ENCODE measurements at regions not wholly inside any gene's neighbourhood (a gene's known extent, or its start where the extent isn't known, plus 50 kb on each side); places are given as distances from the start of the nearest gene placed in this dataset.

DNA sequence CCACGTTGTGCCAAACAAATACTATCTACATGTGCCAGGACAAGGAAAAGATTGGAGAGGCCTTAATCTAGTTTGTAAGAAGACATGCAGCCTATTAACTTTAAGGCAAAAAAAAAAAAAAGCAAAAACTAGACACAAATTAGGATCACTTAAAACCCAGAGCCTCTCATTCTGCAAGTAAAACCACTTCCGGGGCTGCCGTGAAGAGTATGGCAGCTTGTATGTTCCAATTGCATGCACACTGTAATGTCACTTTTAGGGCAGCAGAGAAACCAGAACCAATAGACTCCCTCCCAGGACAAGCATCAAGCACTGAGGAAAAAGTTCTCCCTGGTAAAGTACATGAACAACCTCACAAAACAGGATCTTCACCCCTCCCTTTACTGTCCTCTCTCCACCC lies 70.6 kb downstream of the RSL24D1 start:
- Histone ChIP-seq H3K9me3 (ENCODE audit: control insufficient read depth in 3 of 3, low read length in 3 of 3) (no peaks in the 10 kb centered on the region), H3K4me1 (ENCODE audit: control insufficient read depth in 3 of 3, insufficient read depth in 3 of 3, low read length in 3 of 3) (no peaks in the 10 kb centered on the region), H3K27me3 (ENCODE audit: control insufficient read depth in 3 of 3, insufficient read depth in 3 of 3, low read length in 3 of 3) (no peaks in the 10 kb centered on the region), H3K9ac (ENCODE audit: low read depth in 1 of 3, low read length in 3 of 3) (no peak overlapping the region), H3K27ac (ENCODE audit: low read depth, low read length) (no peak overlapping the region), H3K36me3 (ENCODE audit: control insufficient read depth in 3 of 3, insufficient read depth in 3 of 3, low read length in 3 of 3) (no peaks in the 10 kb centered on the region), H3K4me3 (ENCODE audit: low read length in 3 of 3) (no peak overlapping the region)

DNA sequence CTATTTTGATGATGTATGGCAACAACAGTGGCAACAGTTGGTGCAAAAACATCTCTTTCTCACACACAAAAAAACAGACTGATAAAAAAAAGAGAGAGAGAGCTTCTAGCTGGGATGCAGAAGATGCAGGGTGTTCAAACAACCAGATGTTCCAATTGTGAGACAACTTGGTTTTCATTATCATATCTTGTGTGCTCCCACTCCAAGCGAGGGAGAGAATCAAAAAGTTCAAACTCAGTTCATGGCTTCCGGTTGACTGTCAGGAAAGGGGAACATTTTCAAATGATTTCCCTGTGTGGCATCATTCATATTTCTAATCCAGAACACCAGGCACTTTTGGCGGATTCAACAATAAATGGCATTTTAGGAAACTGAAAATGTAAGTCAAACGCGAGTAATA lies 72.1 kb downstream of the RSL24D1 start:
- Histone ChIP-seq H3K27me3 (ENCODE audit: control insufficient read depth in 3 of 3, insufficient read depth in 3 of 3, low read length in 3 of 3) (no peaks in the 10 kb centered on the region), H3K9me3 (ENCODE audit: control insufficient read depth in 3 of 3, low read length in 3 of 3) (no peaks in the 10 kb centered on the region), H3K9ac (ENCODE audit: low read depth in 1 of 3, low read length in 3 of 3) (no peak overlapping the region), H3K27ac (ENCODE audit: low read depth, low read length) (no peak overlapping the region), H3K4me1 (ENCODE audit: control insufficient read depth in 3 of 3, insufficient read depth in 3 of 3, low read length in 3 of 3) (no peaks in the 10 kb centered on the region), H3K36me3 (ENCODE audit: control insufficient read depth in 3 of 3, insufficient read depth in 3 of 3, low read length in 3 of 3) (no peaks in the 10 kb centered on the region), H3K4me3 (ENCODE audit: low read length in 3 of 3) (no peak overlapping the region)

DNA sequence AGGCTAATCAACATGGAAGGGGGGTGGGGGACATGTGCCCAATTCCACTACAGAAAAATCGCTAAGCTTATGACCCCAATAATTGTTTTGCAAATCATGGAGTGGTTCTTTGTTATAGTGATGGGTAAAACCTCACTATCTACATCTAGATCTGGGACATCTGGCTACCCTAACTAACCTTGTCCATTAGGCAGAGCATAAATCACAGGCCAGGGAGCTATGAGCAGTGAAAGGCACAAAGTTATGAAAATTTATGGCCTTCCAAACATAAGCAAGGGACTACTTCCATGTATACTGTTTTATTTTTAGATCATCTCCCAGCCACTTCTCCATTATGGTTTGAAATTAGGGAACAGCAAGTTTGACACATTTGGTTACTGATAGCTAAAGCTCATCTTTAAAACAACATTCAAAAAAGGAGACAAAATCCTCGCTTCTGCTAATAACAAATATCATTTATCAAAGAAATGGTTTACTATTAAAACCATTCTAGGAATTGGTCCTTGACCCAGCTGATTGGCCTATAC lies 78.3 kb downstream of the RSL24D1 start:
- Histone ChIP-seq H3K9ac (ENCODE audit: low read depth in 1 of 3, low read length in 3 of 3) (no peak overlapping the region), H3K4me3 (ENCODE audit: low read length in 3 of 3) (no peak overlapping the region), H3K4me1 (ENCODE audit: control insufficient read depth in 3 of 3, insufficient read depth in 3 of 3, low read length in 3 of 3) (no peaks in the 10 kb centered on the region), H3K27me3 (ENCODE audit: control insufficient read depth in 3 of 3, insufficient read depth in 3 of 3, low read length in 3 of 3) (no peaks in the 10 kb centered on the region), H3K27ac (ENCODE audit: low read depth, low read length) (no peak overlapping the region), H3K9me3 (ENCODE audit: control insufficient read depth in 3 of 3, low read length in 3 of 3) (no peaks in the 10 kb centered on the region), H3K36me3 (ENCODE audit: control insufficient read depth in 3 of 3, insufficient read depth in 3 of 3, low read length in 3 of 3) (no peaks in the 10 kb centered on the region)

DNA sequence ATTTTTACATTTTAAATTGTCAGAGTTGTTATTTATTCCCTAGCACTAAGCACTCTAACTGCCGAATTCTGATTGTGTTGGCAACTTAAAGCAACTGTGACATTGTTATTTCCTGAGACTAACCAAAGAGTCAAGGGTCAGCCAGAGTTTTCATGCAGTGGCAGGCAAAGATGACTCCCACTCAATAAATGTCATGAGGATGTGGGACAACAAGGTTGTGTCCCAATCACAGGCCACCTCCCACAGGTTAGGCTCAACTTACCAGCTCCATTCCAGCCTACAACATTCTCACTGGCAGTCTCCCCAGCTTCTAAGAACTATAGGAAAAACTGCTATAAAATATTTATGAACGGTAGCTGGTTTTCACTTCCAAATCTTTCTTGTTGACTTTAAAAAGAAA lies 80.1 kb downstream of the RSL24D1 start:
- H3K4me1 ChIP-seq (ENCODE audit: control insufficient read depth in 3 of 3, insufficient read depth in 3 of 3, low read length in 3 of 3): no peaks in the 10 kb centered on the region
- no peak overlapping the region for H3K4me3 ChIP-seq (ENCODE audit: low read length in 3 of 3)
- no peak overlapping the region for H3K9ac ChIP-seq (ENCODE audit: low read depth in 1 of 3, low read length in 3 of 3)
- no peak overlapping the region for H3K27ac ChIP-seq (ENCODE audit: low read depth, low read length)
- H3K9me3 ChIP-seq (ENCODE audit: control insufficient read depth in 3 of 3, low read length in 3 of 3): no peaks in the 10 kb centered on the region
- no peaks in the 10 kb centered on the region for H3K36me3 ChIP-seq (ENCODE audit: control insufficient read depth in 3 of 3, insufficient read depth in 3 of 3, low read length in 3 of 3)
- H3K27me3 ChIP-seq (ENCODE audit: control insufficient read depth in 3 of 3, insufficient read depth in 3 of 3, low read length in 3 of 3): no peaks in the 10 kb centered on the region

DNA sequence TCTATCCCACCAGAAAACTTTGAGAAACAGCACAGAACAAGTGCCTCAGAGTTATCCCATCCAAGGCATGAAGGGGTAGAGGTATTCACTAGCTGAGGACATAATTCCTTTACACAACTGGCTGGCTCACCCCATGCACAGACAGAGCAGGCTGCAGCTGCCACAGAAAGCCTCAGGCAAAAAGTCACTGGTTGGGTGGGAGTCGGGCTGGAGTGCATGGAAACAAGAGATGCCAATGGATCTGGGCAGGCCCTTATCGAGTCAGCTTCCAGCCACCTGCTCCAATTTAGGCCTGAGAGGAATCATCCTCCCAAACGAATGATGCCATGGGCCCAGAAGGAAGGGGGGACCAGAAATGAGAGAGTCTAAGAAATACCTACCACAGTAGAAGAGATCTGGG lies 83.0 kb downstream of the RSL24D1 start:
- Histone ChIP-seq H3K4me1 (ENCODE audit: control insufficient read depth in 3 of 3, insufficient read depth in 3 of 3, low read length in 3 of 3) (no peaks in the 10 kb centered on the region), H3K27me3 (ENCODE audit: control insufficient read depth in 3 of 3, insufficient read depth in 3 of 3, low read length in 3 of 3) (no peaks in the 10 kb centered on the region), H3K9ac (ENCODE audit: low read depth in 1 of 3, low read length in 3 of 3) (no peak overlapping the region), H3K36me3 (ENCODE audit: control insufficient read depth in 3 of 3, insufficient read depth in 3 of 3, low read length in 3 of 3) (no peaks in the 10 kb centered on the region), H3K4me3 (ENCODE audit: low read length in 3 of 3) (no peak overlapping the region), H3K27ac (ENCODE audit: low read depth, low read length) (no peak overlapping the region), H3K9me3 (ENCODE audit: control insufficient read depth in 3 of 3, low read length in 3 of 3) (no peaks in the 10 kb centered on the region)

DNA sequence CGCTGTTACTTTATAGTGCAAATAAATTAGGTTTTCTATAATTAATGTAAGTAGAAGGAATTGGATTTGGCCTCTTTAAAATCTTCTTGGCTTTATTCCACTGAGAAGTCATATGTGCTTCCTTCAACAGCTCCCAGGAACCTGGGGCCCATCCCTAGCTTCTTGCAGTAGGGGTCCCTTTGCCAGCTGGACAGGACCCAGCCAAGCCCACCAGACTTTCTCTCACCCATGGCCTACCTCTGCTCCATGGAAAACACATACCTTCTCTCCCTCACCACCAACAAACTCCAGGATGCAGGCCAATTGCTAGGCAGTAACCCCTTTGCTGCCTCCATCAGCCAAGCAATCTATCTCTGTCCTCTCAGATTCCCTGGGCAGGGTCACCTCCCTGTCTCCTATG lies 84.0 kb downstream of the RSL24D1 start:
- Histone ChIP-seq H3K9me3 (ENCODE audit: control insufficient read depth in 3 of 3, low read length in 3 of 3) (no peaks in the 10 kb centered on the region), H3K4me3 (ENCODE audit: low read length in 3 of 3) (no peak overlapping the region), H3K27ac (ENCODE audit: low read depth, low read length) (no peak overlapping the region), H3K9ac (ENCODE audit: low read depth in 1 of 3, low read length in 3 of 3) (no peak overlapping the region), H3K27me3 (ENCODE audit: control insufficient read depth in 3 of 3, insufficient read depth in 3 of 3, low read length in 3 of 3) (no peaks in the 10 kb centered on the region), H3K4me1 (ENCODE audit: control insufficient read depth in 3 of 3, insufficient read depth in 3 of 3, low read length in 3 of 3) (no peaks in the 10 kb centered on the region), H3K36me3 (ENCODE audit: control insufficient read depth in 3 of 3, insufficient read depth in 3 of 3, low read length in 3 of 3) (no peaks in the 10 kb centered on the region)

DNA sequence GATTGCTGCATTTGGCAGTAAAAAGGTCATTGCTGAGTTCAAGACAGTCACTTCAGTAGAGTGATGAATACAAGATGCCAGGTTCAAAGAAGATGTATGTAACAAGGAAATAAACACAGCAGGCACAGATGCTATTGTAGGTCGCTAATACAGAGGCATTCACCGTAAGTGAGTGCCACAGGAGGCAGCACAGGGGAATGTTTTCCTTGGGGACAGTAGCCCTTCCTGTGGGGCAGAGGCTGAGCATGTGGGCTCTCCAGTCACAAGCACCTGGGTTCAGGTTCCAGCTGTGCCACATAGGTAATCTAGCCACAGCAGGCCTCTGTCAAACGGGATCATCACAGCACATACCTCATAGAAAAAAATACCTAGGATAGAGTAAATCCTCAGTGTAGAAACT lies 86.3 kb downstream of the RSL24D1 start:
- no peaks in the 10 kb centered on the region for H3K27me3 ChIP-seq (ENCODE audit: control insufficient read depth in 3 of 3, insufficient read depth in 3 of 3, low read length in 3 of 3)
- peaks cover 0 to 4% (median 0%) of the 10 kb centered on the region in 3 donors for H3K4me1 ChIP-seq (ENCODE audit: control insufficient read depth in 3 of 3, insufficient read depth in 3 of 3, low read length in 3 of 3)
- no peaks in the 10 kb centered on the region for H3K36me3 ChIP-seq (ENCODE audit: control insufficient read depth in 3 of 3, insufficient read depth in 3 of 3, low read length in 3 of 3)
- H3K27ac ChIP-seq (ENCODE audit: low read depth, low read length): no peak overlapping the region
- H3K9ac ChIP-seq (ENCODE audit: low read depth in 1 of 3, low read length in 3 of 3): no peak overlapping the region
- H3K9me3 ChIP-seq (ENCODE audit: control insufficient read depth in 3 of 3, low read length in 3 of 3): no peaks in the 10 kb centered on the region
- no peak overlapping the region for H3K4me3 ChIP-seq (ENCODE audit: low read length in 3 of 3)

DNA sequence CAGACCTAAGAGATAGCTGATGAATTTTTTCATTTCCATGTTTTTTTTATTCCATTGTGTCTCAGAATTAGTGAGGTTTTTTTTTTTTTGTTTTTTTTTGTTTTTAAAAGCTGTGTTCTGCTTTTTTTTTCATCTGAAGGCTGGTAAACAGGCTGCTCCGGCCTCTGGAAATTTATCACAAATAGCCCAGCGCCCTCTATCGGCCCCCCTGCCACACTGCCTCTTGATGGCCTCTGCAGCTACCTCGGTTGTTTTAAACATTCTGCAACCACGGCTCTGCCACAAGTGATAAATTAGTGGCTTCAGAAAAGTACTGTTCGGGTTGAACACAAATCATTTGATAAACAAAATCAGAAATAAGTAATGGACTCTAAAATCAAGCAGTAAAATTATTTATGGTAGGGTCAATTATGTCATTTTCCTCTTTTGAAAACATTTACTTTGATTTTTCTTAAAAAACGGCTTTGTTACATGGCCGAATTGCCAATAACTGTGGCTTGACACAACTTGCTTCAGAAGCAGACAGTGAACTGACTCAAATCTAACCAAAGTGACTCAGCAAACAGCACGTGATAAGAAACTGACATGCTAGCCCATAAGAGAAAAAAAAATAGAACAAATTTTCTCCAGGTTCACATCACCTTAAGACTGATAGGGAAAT lies 87.8 kb downstream of the RSL24D1 start:
- H3K27ac ChIP-seq (ENCODE audit: low read depth, low read length): no peak overlapping the region
- no peaks in the 10 kb centered on the region for H3K27me3 ChIP-seq (ENCODE audit: control insufficient read depth in 3 of 3, insufficient read depth in 3 of 3, low read length in 3 of 3)

DNA sequence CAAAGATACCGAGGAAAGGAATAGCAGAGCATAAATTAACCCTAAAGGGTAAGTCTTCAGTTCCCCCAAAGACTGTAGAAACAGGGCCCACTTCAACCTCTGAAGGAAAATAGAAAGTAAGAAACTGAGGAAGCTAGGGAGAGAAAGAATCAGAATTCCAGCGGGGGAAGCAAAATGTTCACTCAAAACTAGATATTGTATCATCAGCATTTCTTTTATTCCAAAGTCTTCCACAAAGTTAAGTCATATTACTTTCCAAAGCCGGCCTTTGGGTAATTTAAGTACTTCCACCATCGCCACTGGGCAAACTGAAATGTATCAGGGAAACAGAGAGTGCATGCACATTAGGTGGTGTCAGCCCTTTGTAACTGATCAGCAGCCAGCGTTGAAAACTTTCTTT lies 88.3 kb downstream of the RSL24D1 start:
- H3K9me3 ChIP-seq (ENCODE audit: control insufficient read depth in 3 of 3, low read length in 3 of 3): no peaks in the 10 kb centered on the region
- peaks cover 0 to 4% (median 0%) of the 10 kb centered on the region in 3 donors for H3K4me1 ChIP-seq (ENCODE audit: control insufficient read depth in 3 of 3, insufficient read depth in 3 of 3, low read length in 3 of 3)
- H3K27me3 ChIP-seq (ENCODE audit: control insufficient read depth in 3 of 3, insufficient read depth in 3 of 3, low read length in 3 of 3): no peaks in the 10 kb centered on the region
- no peak overlapping the region for H3K9ac ChIP-seq (ENCODE audit: low read depth in 1 of 3, low read length in 3 of 3)
- no peak overlapping the region for H3K27ac ChIP-seq (ENCODE audit: low read depth, low read length)
- no peak overlapping the region for H3K4me3 ChIP-seq (ENCODE audit: low read length in 3 of 3)
- no peaks in the 10 kb centered on the region for H3K36me3 ChIP-seq (ENCODE audit: control insufficient read depth in 3 of 3, insufficient read depth in 3 of 3, low read length in 3 of 3)

More for the DNA sequence above, 87.8 kb downstream of the RSL24D1 start:
- Histone ChIP-seq H3K9ac (ENCODE audit: low read depth in 1 of 3, low read length in 3 of 3) (no peak overlapping the region), H3K4me3 (ENCODE audit: low read length in 3 of 3) (no peak overlapping the region), H3K36me3 (ENCODE audit: control insufficient read depth in 3 of 3, insufficient read depth in 3 of 3, low read length in 3 of 3) (no peaks in the 10 kb centered on the region), H3K9me3 (ENCODE audit: control insufficient read depth in 3 of 3, low read length in 3 of 3) (no peaks in the 10 kb centered on the region), H3K4me1 (ENCODE audit: control insufficient read depth in 3 of 3, insufficient read depth in 3 of 3, low read length in 3 of 3) (peaks cover 0 to 4% (median 0%) of the 10 kb centered on the region in 3 donors)

DNA sequence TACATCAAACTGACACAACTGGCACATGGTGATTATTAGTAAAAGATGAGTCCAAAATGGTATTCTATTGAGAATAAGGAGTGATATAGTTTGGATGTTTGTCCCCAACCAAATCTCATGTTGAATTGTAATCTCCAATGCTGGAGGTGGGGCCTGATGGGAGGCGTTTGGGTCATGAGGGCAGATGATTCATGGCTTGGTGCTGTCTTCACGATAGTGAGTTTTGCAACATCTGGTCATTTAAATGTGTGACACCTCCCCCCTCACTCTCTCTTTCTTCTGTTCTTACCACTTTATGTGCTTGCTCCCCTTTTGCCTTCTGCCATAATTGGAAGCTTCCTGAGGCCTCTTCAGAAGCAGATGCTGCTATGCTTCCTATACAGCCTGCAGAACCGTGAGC lies 90.6 kb downstream of the RSL24D1 start:
- Histone ChIP-seq H3K9me3 (ENCODE audit: control insufficient read depth in 3 of 3, low read length in 3 of 3) (no peaks in the 10 kb centered on the region), H3K4me1 (ENCODE audit: control insufficient read depth in 3 of 3, insufficient read depth in 3 of 3, low read length in 3 of 3) (peaks cover 0 to 4% (median 0%) of the 10 kb centered on the region in 3 donors), H3K4me3 (ENCODE audit: low read length in 3 of 3) (no peak overlapping the region), H3K36me3 (ENCODE audit: control insufficient read depth in 3 of 3, insufficient read depth in 3 of 3, low read length in 3 of 3) (no peaks in the 10 kb centered on the region), H3K27ac (ENCODE audit: low read depth, low read length) (no peak overlapping the region), H3K9ac (ENCODE audit: low read depth in 1 of 3, low read length in 3 of 3) (no peak overlapping the region), H3K27me3 (ENCODE audit: control insufficient read depth in 3 of 3, insufficient read depth in 3 of 3, low read length in 3 of 3) (no peaks in the 10 kb centered on the region)

Measured in skeletal muscle tissue (tissue), 3 donors.